IMR-90 (cell line): ENCODE measurements at regions not wholly inside any gene's neighbourhood (a gene's known extent, or its start where the extent isn't known, plus 50 kb on each side); places are given as distances from the start of the nearest gene placed in this dataset.

ENCODE experiments used
- ATAC-seq: fragments of 200-7000 bp; cut with Tn5 transposase; 2 replicates; pipeline ENCODE4 v1.9.1; 2020; ENCODE audit warnings: low read depth, mild to moderate bottlenecking, moderate library complexity
- BruUV-seq: library from RNA; stranded (reverse); fragments of 400-500 nt; replicated peaks from 2 replicates; lab custom pipeline; 2021; lab: Mats Ljungman, UMichigan
- CTCF ChIA-PET: fragments of 300-600 bp; formaldehyde crosslinking; extraction: SDS; loops from one replicate; lab custom pipeline; 2021; ENCODE audit warnings: antibody characterized with exemption; lab: Yijun Ruan, JAX
- POLR2A ChIA-PET: fragments of 300-600 bp; sonication (Branson Sonifier 250); formaldehyde crosslinking; loops from one replicate; lab custom pipeline; 2022; ENCODE audit warnings: antibody characterized with exemption; ENCODE audit not compliant: unreplicated experiment; lab: Charles Lee
- DNase-seq: peaks from one replicate; pipeline ENCODE4 v3.0.0; 2013
- H2AFZ ChIP-seq: replicated peaks from 2 replicates; pipeline ENCODE3; 2013; ENCODE audit warnings: low read length, mild to moderate bottlenecking; ENCODE audit not compliant: poor library complexity
- H2AK5ac ChIP-seq: 2 replicates; pipeline ENCODE4 v1.6.1; 2013; ENCODE audit warnings: low read depth, low read length, inconsistent platforms
- H2AK9ac ChIP-seq: replicated peaks from 2 replicates; pipeline ENCODE3; 2013; ENCODE audit warnings: mild to moderate bottlenecking, low read depth, low read length, moderate library complexity; ENCODE audit not compliant: poor library complexity
- H2BK120ac ChIP-seq: 2 replicates; pipeline ENCODE4 v1.6.1; 2013; ENCODE audit warnings: low read depth, low read length, inconsistent platforms
- H2BK15ac ChIP-seq: 3 replicates; pipeline ENCODE4 v1.6.1; 2013; ENCODE audit warnings: low read depth, low read length, inconsistent platforms
- H2BK20ac ChIP-seq: 2 replicates; pipeline ENCODE4 v1.6.1; 2013; ENCODE audit warnings: low read depth, mild to moderate bottlenecking, inconsistent platforms, low read length, moderate library complexity
- H2BK5ac ChIP-seq: 2 replicates; pipeline ENCODE4 v1.6.1; 2013; ENCODE audit warnings: mild to moderate bottlenecking, low read depth, low read length, inconsistent platforms; ENCODE audit not compliant: poor library complexity, severe bottlenecking
- H3K14ac ChIP-seq: replicated peaks from 2 replicates; pipeline ENCODE4 v1.6.1; 2013; ENCODE audit warnings: low read depth, low read length, inconsistent platforms
- H3K18ac ChIP-seq: 2 replicates; pipeline ENCODE4 v1.6.1; 2013; ENCODE audit warnings: low read depth, low read length, control low read depth
- H3K23ac ChIP-seq: 2 replicates; pipeline ENCODE4 v1.6.1; 2013; ENCODE audit warnings: low read depth, low read length, inconsistent platforms
- H3K27ac ChIP-seq: 2 replicates; pipeline ENCODE4 v1.5.1; 2013; ENCODE audit warnings: mild to moderate bottlenecking, control low read depth, low read length; ENCODE audit not compliant: insufficient read depth
- H3K27me3 ChIP-seq: 2 replicates; pipeline ENCODE4 v1.6.1; 2013; ENCODE audit warnings: low read length; ENCODE audit not compliant: control insufficient read depth, insufficient read depth
- H3K36me3 ChIP-seq: 2 replicates; pipeline ENCODE4 v1.6.1; 2013; ENCODE audit warnings: low read length, mixed read lengths; ENCODE audit not compliant: control insufficient read depth, insufficient read depth
- H3K4ac ChIP-seq: 2 replicates; pipeline ENCODE4 v1.6.1; 2013; ENCODE audit warnings: low read depth, low read length, inconsistent platforms
- H3K4me1 ChIP-seq: 2 replicates; pipeline ENCODE4 v1.6.1; 2013; ENCODE audit warnings: low read length, mixed read lengths; ENCODE audit not compliant: control insufficient read depth, insufficient read depth
- H3K4me2 ChIP-seq: 2 replicates; pipeline ENCODE4 v1.6.1; 2013; ENCODE audit warnings: low read depth, mild to moderate bottlenecking, control low read depth, low read length, moderate library complexity
- H3K4me3 ChIP-seq: 2 replicates; pipeline ENCODE4 v1.5.1; 2013; ENCODE audit warnings: low read depth, mild to moderate bottlenecking, control low read depth, low read length, moderate library complexity; ENCODE audit not compliant: insufficient read depth
- H3K56ac ChIP-seq: 2 replicates; pipeline ENCODE4 v1.6.1; 2013; ENCODE audit warnings: low read length, inconsistent platforms; ENCODE audit not compliant: insufficient read depth; ENCODE audit errors: extremely low read depth
- H3K79me1 ChIP-seq, 2 experiments: 2 replicates each; pipeline ENCODE4 v1.6.1; 2013; ENCODE audit warnings: low read length in 2 of 2, inconsistent platforms in 1 of 2, low read depth in 1 of 2
- H3K9ac ChIP-seq: 2 replicates; pipeline ENCODE4 v1.6.1; 2013; ENCODE audit warnings: low read depth, low read length, control low read depth
- H3K9me1 ChIP-seq: 2 replicates; pipeline ENCODE4 v1.6.1; 2013; ENCODE audit warnings: low read length, inconsistent platforms; ENCODE audit not compliant: insufficient read depth
- H3K9me3 ChIP-seq: 2 replicates; pipeline ENCODE4 v1.6.1; 2013; ENCODE audit warnings: low read length; ENCODE audit not compliant: control insufficient read depth, insufficient read depth
- H4K20me1 ChIP-seq: 2 replicates; pipeline ENCODE4 v1.6.1; 2013; ENCODE audit warnings: low read length, inconsistent platforms; ENCODE audit not compliant: insufficient read depth
- H4K5ac ChIP-seq: 2 replicates; pipeline ENCODE4 v1.6.1; 2013; ENCODE audit warnings: mild to moderate bottlenecking, low read depth, low read length, control low read depth
- H4K8ac ChIP-seq, 2 experiments: 2 replicates each; pipeline ENCODE4 v1.6.1; 2013; ENCODE audit warnings: low read depth in 2 of 2, low read length in 2 of 2, control low read depth in 1 of 2, inconsistent platforms in 1 of 2
- H4K91ac ChIP-seq: 2 replicates; pipeline ENCODE4 v1.6.1; 2013; ENCODE audit warnings: low read depth, low read length, inconsistent platforms; ENCODE audit not compliant: insufficient read depth
- BHLHE40 ChIP-seq: fragments of 150-350 bp; IDR thresholded peaks from 2 replicates; pipeline ENCODE4 v1.6.1; 2016; ENCODE audit warnings: mild to moderate bottlenecking, low read depth, low read length
- CHD1 ChIP-seq: IDR thresholded peaks from 2 replicates; pipeline ENCODE4 v1.6.1; 2012; ENCODE audit warnings: low read depth, low read length, improper control_type of control experiment
- MXI1 ChIP-seq: IDR thresholded peaks from 2 replicates; pipeline ENCODE4 v1.6.1; 2012; ENCODE audit warnings: low read depth, mild to moderate bottlenecking, low read length, moderate library complexity, borderline replicate concordance
- RCOR1 ChIP-seq: IDR thresholded peaks from 2 replicates; pipeline ENCODE4 v1.6.1; 2012; ENCODE audit warnings: mild to moderate bottlenecking, low read length, improper control_type of control experiment; ENCODE audit not compliant: insufficient replicate concordance
- RFX5 ChIP-seq: IDR thresholded peaks from 2 replicates; pipeline ENCODE4 v1.8.0; 2012; ENCODE audit warnings: low read depth, mild to moderate bottlenecking, low read length, moderate library complexity
- WGBS, 2 experiments: methylation state at CpG; one replicate each; pipeline versions ENCODE4 v1.1.5 to v1.1.7; 2013; ENCODE audit warnings: missing lambda C conversion rate in 2 of 2; ENCODE audit not compliant: insufficient read length in 1 of 2; ENCODE audit errors: extremely low coverage in 2 of 2; 5-methylcytosine and 5-hydroxymethylcytosine counted together
- dilution Hi-C: fragments of 300-500 bp; cut with HindIII; formaldehyde crosslinking; loops from one replicate; pipeline ENCODE4 v1.14.3; 2018; ENCODE audit warnings: low sequenced_read_pairs; ENCODE audit not compliant: unreplicated experiment
- in situ Hi-C: fragments of 300-500 bp; cut with MboI; formaldehyde crosslinking; loops from 3 replicates; pipeline ENCODE4 v1.14.3; 2019; ENCODE audit warnings: low sequenced_read_pairs, inconsistent platforms, mixed read lengths
- intact Hi-C: fragments of 100-400 bp; cut with micrococcal nuclease; formaldehyde crosslinking; loops from 2 replicates; pipeline ENCODE4 v1.10.0; 2022

GRCh38 chr12:60010486-60010885 is 414.7 kb downstream of the SLC16A7 start:
- no peak overlapping the region for H2BK5ac ChIP-seq
- CTCF ChIA-PET: interaction anchor here (0.6 kb wide), 1 partner anchor 381 kb away, joined by 3 read pairs; no protein-coding TSS in a partner anchor
- H3K4me1 ChIP-seq: no peaks in the 10 kb centered on the region
- no peak for ATAC-seq
- no peak overlapping the region for H4K8ac ChIP-seq
- no peak overlapping the region for H2BK15ac ChIP-seq
- no peak overlapping the region for H3K9ac ChIP-seq
- no peak overlapping the region for H3K27ac ChIP-seq
- H2AK5ac ChIP-seq: no peak overlapping the region
- H3K18ac ChIP-seq: no peak overlapping the region
- no peak for DNase-seq
- no peak overlapping the region for H3K23ac ChIP-seq
- no peaks in the 10 kb centered on the region for H3K9me3 ChIP-seq
- H3K14ac ChIP-seq: no peak overlapping the region
- no peak overlapping the region for H3K56ac ChIP-seq
- no peaks in the 10 kb centered on the region for H4K20me1 ChIP-seq
- H4K5ac ChIP-seq: no peak overlapping the region
- in situ Hi-C loops: no loop called here
- H3K36me3 ChIP-seq: no peaks in the 10 kb centered on the region
- POLR2A ChIA-PET: no interaction called here
- H3K9me1 ChIP-seq: no peaks in the 10 kb centered on the region
- no peak overlapping the region for H2AFZ ChIP-seq
- no peak overlapping the region for H3K4me2 ChIP-seq
- no peaks in the 10 kb centered on the region for H3K79me1 ChIP-seq
- no peak for TF ChIP-seq CHD1
- no peak for TF ChIP-seq MXI1
- no peak for TF ChIP-seq RFX5
- TF ChIP-seq BHLHE40: no peak
- no peak for TF ChIP-seq RCOR1
- intact Hi-C loops: no loop called here
- H3K4me3 ChIP-seq: no peak overlapping the region
- H2BK120ac ChIP-seq: no peak overlapping the region
- no peak overlapping the region for H2BK20ac ChIP-seq
- 100% methylated on average over 1 of the region's 1 CpG; no CpG with 5 or more reads in 1 of the 2 experiments for WGBS, 2 experiments
- no peak overlapping the region for H4K91ac ChIP-seq
- no peaks in the 10 kb centered on the region for H3K27me3 ChIP-seq
- no peak overlapping the region for H2AK9ac ChIP-seq
- dilution Hi-C loops: no loop called here
- no peak overlapping the region for H3K4ac ChIP-seq
- BruUV-seq: no TSS peak
